ENCODE measurements at regions not wholly inside any gene's neighbourhood (a gene's known extent, or its start where the extent isn't known, plus 50 kb on each side); places are given as distances from the start of the nearest gene placed in this dataset.

DNA sequence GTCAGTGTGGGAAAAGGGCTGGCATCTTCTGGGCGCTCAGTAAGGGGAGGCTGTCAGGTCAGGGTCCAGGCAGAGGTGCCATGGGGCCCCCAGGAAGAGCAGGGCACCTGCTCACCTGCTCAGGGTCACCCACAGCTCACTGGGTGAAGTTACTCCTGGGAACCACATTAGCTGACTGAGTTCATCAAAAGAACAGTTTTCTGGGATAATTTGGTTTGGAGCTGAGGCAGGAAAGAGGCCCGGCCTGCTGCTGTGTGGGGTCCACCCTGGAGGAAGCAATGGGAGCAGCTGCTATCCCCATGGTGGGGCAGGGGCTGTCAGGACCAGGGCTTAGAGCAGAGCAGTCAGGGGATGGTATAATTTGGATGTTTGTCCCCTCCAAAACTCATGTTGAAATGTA, 97.2 kb upstream of the GPC1 start:
- Mint-ChIP-seq H3K36me3 (no peaks in the 10 kb centered on the region), H3K9me3 (peaks cover 0 to 4% (median 0%) of the 10 kb centered on the region in 3 donors), H3K27me3 (peaks cover 15% of the 10 kb centered on the region), H3K27ac (peak overlapping the region in 1 of 3 donors; percentile 57), H3K4me3 (no peak overlapping the region), H3K4me1 (no peaks in the 10 kb centered on the region)

DNA sequence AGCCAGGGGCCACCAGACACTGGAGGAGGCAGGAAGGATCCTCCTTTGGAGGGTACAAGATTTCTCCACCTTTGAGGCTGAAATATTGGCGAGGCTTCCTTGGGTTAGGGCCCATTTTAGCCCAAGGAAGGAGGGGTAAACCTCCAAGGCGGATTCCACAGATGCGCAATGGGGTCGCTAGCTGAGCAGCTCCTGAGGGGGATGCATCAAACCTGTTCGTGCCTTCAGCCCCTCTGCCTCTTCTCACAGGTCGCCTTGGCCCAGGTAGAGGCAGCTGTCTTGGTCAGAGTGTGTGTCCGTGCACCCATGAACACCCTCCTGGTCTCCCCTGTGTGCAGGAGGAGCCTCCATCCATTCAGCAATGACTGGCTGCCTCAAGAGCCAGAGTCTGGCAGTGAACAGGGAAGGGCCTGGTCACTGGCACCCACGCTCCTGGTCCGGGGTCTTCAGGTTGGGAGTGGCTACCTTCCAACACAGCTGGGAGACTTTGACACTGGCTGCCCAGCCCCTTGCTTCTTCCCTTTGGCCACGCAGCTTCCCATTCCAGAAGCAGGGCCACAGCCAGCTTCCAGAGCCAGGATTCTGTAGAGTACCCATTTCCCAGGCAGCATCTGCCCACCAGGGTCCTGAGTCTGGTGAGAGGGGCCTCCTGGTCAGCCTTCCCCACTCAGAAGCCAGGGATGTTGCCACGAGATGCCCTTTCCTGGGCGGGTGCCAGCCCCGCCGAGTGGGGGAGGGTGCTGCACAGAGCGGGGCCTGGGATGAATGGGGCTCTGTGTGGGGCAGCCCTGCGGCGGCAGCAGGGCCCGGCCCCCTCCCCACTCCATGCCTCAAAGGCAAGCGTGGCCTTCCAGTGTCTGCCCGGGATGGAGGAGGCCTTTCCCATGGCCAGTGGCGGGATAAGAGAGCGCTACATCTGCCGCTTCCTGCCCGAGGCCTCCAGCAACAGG, 95.8 kb upstream of the GPC1 start:
- Mint-ChIP-seq H3K4me3 (no peak overlapping the region), H3K9me3 (no peaks in the 10 kb centered on the region), H3K4me1 (no peaks in the 10 kb centered on the region), H3K36me3 (no peaks in the 10 kb centered on the region), H3K27me3 (peaks cover 15% of the 10 kb centered on the region), H3K27ac (no peak overlapping the region)

DNA sequence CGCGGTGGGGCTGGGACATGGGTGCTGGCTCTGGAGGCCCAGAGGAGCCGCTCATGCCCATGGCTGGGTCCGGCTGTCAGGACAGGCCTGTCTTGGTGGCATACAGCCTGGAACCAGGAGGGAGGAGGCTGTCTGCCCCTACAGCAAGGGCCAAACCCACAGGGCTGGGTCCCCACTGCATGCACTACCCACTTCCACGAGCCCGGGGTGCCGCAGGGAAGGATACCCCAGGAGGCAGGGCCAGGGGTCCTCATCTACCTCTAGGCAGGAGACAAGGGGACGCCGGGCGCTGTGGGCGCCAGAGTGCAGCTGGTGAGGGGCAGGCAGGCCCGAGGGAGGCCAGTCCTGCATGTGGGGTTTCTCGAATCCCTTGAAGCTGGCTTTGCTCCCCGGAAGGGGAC, 95.1 kb upstream of the GPC1 start:
- no peak overlapping the region for H3K27ac Mint-ChIP-seq
- H3K27me3 Mint-ChIP-seq, result peaks cover 15% of the 10 kb centered on the region
- no peaks in the 10 kb centered on the region for H3K9me3 Mint-ChIP-seq
- no peaks in the 10 kb centered on the region for H3K36me3 Mint-ChIP-seq
- no peaks in the 10 kb centered on the region for H3K4me1 Mint-ChIP-seq
- no peak overlapping the region for H3K4me3 Mint-ChIP-seq

DNA sequence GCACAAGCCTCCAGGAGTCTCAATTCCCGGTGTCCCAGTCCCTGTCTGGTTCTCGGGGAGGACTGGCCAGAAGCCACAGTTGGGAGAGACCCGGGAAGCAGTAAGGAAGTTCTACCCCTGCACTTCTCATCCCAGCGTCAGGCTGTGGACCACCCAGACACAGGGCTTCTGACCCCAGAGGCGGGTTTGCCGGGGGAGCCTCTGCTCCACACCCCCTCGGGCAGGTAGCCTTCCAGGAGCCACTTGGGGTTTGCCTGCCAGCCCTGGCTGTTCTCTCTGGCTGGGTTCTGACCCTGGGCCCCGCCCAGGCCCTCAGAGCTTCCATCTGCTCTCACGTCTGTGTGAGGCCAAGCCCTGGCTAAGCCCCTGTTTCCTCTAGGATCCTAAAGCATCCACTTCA, 94.4 kb upstream of the GPC1 start:
- Mint-ChIP-seq H3K4me3 (no peak overlapping the region), H3K36me3 (no peaks in the 10 kb centered on the region), H3K27me3 (peaks cover 12% of the 10 kb centered on the region), H3K27ac (no peak overlapping the region), H3K4me1 (no peaks in the 10 kb centered on the region), H3K9me3 (no peaks in the 10 kb centered on the region)

DNA sequence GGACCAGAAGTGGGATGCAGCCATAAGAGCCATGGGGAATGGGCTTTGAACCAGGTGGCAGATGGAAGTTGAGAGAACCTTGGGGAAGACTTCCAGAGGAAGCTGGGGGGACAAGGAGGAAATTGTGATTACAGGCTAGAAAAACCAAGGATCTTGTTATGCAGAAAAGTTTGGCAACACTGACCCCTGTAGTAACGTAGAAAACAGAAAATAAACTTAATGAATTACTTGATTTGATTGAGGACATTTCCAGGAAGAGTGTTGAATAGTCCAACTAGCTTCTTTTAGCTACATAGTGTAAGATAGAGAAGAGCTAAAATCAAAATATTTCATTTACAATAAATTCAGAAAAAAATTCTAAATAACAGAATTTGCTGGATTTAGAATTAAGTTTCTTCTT, 91.9 kb upstream of the GPC1 start:
- Mint-ChIP-seq H3K27me3 (peaks cover 5% of the 10 kb centered on the region), H3K27ac (no peak overlapping the region), H3K4me1 (no peaks in the 10 kb centered on the region), H3K4me3 (no peak overlapping the region), H3K9me3 (no peaks in the 10 kb centered on the region), H3K36me3 (no peaks in the 10 kb centered on the region)

DNA sequence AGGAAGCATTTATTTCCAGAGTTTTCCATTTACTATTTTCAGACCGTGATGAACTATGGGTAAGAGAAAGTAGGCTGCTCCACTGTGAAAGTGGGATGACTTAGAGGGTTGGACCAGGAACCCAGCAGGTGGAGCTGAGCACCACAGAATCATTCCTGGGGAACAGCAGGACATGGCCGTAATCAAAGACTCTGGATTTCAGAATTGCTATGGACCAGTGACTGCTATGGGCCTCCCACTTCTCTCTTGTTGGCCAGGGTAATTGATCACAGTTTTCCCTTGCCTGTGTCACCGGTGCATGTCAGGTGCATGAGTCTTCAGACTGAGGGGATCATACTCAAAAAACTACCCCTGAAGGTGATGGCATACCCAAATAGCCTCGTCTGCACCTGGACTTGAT, 90.6 kb upstream of the GPC1 start:
- no peak overlapping the region for H3K4me3 Mint-ChIP-seq
- H3K9me3 Mint-ChIP-seq, result no peaks in the 10 kb centered on the region
- H3K27me3 Mint-ChIP-seq, result no peaks in the 10 kb centered on the region
- H3K36me3 Mint-ChIP-seq, result no peaks in the 10 kb centered on the region
- no peak overlapping the region for H3K27ac Mint-ChIP-seq
- H3K4me1 Mint-ChIP-seq, result no peaks in the 10 kb centered on the region

DNA sequence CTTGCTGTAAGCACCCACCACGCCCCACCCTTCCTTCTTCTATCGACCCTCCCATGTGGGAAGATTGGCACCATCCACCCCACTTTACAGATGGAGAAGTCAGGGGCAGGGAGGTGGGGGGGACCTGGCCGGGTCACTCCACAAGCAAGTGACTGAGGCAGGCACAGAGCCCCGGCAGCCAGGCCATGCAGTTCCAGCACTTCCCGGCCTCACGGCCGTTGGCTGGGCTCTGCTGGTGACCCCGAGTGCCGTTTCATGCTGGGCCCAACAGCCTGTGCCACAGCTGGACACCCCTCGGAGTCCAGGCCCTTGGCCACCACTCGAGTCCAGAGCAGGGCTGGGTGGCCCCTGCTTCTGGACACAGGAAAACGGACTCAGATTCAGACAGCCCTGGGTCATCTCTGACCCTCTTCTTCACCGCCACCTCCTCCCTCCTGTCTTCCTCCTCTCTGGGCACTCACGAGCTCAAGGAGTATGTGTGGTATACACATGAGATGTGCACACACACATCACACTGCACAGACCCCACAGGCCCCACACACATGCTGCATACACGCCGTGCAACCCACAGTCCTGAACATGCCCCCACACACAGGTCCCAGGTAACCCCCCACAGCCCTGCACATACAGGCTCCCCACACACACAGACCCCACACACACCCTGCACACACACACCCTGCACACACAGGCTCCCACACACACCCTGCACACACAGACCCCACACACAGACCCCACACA, 89.3 kb upstream of the GPC1 start:
- peaks cover 1% of the 10 kb centered on the region for H3K27me3 Mint-ChIP-seq
- no peak overlapping the region for H3K4me3 Mint-ChIP-seq
- no peaks in the 10 kb centered on the region for H3K4me1 Mint-ChIP-seq
- no peaks in the 10 kb centered on the region for H3K9me3 Mint-ChIP-seq
- H3K36me3 Mint-ChIP-seq, result no peaks in the 10 kb centered on the region
- no peak overlapping the region for H3K27ac Mint-ChIP-seq

DNA sequence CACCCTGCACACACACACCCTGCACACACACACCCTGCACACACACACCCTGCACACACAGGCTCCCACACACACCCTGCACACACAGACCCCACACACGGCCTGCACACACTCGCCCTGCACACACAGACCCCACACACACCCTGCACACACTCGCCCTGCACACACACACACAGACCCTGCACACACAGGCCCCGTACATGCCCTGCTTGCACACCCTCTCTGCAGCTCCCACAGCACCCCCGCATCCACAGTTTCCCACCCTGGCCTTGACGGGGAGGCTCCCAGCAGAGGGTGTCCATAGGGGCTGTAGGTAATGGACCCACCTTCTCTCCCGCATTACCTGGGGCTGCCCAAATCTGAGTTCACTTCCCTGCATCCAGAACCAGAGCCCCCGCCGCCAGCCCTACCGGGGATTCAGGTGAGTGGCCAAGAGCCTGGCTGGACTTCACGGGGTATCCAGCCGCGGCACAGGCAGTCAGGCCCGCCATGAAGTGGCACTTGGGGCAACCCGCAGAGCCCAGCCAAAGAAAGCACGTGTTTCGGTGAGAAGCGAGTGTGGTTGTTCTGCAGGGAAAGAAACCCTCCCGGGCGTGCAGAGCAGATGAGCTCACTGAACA, 88.6 kb upstream of the GPC1 start:
- Mint-ChIP-seq H3K4me1 (no peaks in the 10 kb centered on the region), H3K27me3 (peaks cover 1% of the 10 kb centered on the region), H3K27ac (no peak overlapping the region), H3K4me3 (no peak overlapping the region), H3K36me3 (no peaks in the 10 kb centered on the region), H3K9me3 (no peaks in the 10 kb centered on the region)

DNA sequence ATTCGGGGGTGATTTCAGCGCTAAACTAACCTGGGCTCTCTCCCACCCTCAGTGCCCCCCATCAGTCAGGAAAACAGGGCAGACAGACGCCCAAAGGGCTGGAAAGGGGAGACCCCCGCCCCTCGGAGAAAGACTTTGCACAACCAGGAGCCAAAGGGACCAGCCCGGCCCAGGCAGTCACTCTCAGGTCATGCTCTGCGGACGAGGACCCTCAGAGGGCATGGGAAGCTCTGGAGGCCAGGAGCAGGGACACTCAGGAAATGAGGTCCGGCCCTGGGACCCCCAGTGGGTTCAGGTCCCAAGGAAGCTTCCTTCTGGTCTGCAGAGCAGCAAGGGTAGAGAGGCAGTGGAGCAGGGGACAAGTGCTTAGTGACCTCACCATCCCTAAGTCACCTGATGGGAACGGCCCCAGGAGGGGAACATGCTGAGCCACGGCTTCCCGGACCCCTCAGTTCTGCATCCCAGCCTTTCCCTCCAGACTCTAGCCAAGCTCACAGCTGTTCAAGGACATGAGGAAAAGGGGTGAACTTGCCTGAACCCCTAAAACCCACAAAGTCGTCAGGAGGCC, 88.0 kb upstream of the GPC1 start:
- Mint-ChIP-seq H3K4me1 (no peaks in the 10 kb centered on the region), H3K27me3 (peaks cover 1% of the 10 kb centered on the region), H3K36me3 (no peaks in the 10 kb centered on the region), H3K4me3 (no peak overlapping the region), H3K27ac (no peak overlapping the region), H3K9me3 (no peaks in the 10 kb centered on the region)

DNA sequence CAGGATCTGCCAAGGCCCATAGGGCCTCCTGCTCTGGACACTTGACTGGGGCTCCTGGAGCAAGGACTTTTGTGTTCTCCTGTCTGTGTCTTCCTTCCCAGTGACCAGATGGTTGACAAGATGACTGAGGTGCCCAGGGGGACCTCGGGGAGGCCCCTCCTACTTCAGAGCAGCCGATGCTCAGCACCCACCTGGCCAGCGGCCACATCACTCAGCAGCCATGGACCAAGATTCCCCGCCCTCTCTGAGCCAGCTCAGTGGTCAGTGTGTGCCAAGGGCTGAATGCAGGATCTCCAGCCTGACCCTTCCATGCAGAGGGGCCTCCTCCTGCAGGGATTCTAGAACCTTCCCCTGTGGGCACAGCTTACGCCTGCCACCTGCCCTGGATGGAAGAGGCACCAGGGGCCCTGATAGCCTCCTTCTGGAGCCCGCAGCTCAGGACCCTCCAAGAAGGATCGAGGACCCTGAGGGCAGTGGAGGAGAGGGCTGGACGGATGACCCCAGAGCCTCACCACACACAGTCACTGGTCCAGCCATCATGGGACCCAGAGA, 87.4 kb upstream of the GPC1 start:
- H3K27me3 Mint-ChIP-seq, result peaks cover 1% of the 10 kb centered on the region
- H3K27ac Mint-ChIP-seq, result no peak overlapping the region
- no peaks in the 10 kb centered on the region for H3K4me1 Mint-ChIP-seq
- H3K9me3 Mint-ChIP-seq, result no peaks in the 10 kb centered on the region
- H3K4me3 Mint-ChIP-seq, result no peak overlapping the region
- H3K36me3 Mint-ChIP-seq, result no peaks in the 10 kb centered on the region

DNA sequence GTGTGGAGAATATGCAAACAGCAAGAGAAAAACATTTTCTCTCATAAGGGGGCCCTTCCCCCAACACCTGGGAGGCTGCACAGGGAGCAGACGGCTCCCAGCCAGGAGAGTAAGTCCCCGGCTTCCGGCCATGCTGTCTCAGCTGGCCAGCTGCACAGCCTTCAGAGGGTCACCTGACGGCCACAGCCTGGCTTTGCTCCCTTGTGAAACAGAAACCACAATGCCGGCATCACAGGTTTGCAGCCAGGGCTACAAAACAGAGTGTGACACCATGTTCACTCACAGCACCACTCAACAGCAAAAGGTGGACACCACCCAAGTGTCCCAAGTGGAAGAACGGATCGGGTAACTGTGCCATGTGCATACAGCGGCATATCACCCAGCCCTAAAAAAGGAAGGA, 86.9 kb upstream of the GPC1 start:
- Mint-ChIP-seq H3K9me3 (no peaks in the 10 kb centered on the region), H3K4me1 (no peaks in the 10 kb centered on the region), H3K27ac (peak overlapping the region in 1 of 3 donors; percentile 42), H3K36me3 (no peaks in the 10 kb centered on the region), H3K27me3 (peaks cover 1% of the 10 kb centered on the region), H3K4me3 (no peak overlapping the region)

DNA sequence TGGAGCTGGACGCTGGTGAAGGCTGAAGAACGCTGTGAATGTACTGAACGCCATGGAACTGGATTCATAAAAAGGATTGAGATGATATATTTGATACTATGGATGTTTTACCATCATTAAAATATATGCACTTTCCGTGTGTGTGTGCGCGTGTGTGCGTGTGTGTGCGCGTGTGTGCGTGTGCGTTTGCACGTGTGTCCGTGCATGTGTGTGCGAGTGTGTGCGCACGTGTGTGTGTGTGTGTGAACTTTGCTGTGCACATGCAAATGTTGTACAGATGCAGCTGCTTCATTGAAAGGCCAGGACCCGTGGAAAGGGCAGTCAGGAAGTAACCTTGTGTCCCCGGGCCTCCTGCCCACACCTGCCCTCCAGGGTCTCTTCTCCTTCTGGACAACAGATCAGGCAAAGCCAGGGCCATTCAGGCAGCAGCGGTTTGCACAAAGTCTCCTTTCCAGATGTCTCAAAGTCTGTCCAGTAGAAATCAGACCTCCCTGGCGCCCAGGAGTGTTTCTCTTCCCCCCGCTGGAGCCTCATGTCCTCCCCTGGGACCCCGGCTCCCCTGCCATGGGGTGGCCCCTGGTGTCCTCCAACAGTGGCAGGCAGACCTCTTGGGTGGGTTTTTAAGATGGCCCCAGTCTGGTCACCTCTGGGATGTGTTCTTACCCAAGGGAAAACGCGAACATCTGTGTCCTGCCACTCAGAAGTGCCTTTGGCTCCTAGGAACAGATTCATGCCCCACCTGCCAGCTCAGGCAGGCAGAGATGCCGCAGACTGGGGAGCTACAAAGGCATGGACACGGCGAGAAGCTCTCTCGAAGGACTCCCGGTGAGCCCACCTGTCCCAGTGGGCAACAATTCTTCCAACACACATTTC, 86.1 kb upstream of the GPC1 start:
- H3K27ac Mint-ChIP-seq, result no peak overlapping the region
- H3K4me3 Mint-ChIP-seq, result no peak overlapping the region

DNA sequence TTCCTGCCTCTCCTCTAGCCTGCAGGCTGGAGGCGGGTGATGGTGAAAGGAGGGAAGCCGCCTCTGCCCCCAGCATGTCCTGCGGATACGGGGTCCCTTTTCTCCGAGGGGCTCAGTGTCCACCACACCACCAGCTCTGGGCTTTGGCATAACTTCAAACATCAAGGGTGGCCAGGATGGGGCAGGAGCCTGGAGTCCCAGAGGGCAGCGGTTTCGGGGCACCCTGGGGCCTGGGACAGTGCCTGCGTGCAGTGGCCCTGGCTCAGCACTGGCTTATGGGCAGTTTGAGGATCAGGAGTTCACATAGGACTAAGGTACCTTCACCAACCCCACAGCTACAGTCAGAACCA, 85.5 kb upstream of the GPC1 start:
- peaks cover 1% of the 10 kb centered on the region for H3K27me3 Mint-ChIP-seq

More for the DNA sequence above, 86.1 kb upstream of the GPC1 start:
- Mint-ChIP-seq H3K9me3 (no peaks in the 10 kb centered on the region), H3K36me3 (no peaks in the 10 kb centered on the region), H3K4me1 (no peaks in the 10 kb centered on the region), H3K27me3 (peaks cover 1% of the 10 kb centered on the region)

DNA sequence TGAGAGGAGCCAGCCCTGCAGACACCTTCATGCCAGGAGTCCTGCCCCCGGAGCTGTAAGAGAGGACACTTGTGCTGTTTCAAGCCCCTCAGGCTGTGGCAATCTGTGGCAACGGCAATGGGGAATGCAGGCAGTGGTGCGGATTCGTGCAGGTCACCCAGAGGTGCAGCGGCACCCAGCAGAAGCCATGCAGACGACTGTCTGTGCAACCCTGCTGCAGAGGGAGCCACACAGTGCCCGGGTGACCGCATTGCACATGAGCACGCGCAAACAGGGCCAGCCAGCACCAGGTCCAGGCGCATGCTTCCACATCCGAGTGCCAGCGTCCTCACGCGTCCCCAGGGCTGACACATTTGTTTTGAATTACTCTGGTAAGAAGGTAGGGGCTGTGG, 84.8 kb upstream of the GPC1 start:
- no peaks in the 10 kb centered on the region for H3K4me1 Mint-ChIP-seq
- no peaks in the 10 kb centered on the region for H3K36me3 Mint-ChIP-seq
- peaks cover 3% of the 10 kb centered on the region for H3K27me3 Mint-ChIP-seq
- no peak overlapping the region for H3K27ac Mint-ChIP-seq
- H3K9me3 Mint-ChIP-seq, result no peaks in the 10 kb centered on the region
- H3K4me3 Mint-ChIP-seq, result no peak overlapping the region

More for the DNA sequence above, 85.5 kb upstream of the GPC1 start:
- no peaks in the 10 kb centered on the region for H3K4me1 Mint-ChIP-seq
- H3K36me3 Mint-ChIP-seq, result no peaks in the 10 kb centered on the region
- no peaks in the 10 kb centered on the region for H3K9me3 Mint-ChIP-seq
- H3K4me3 Mint-ChIP-seq, result no peak overlapping the region
- H3K27ac Mint-ChIP-seq, result no peak overlapping the region
